SK-N-SH (cell line): ENCODE measurements at regions not wholly inside any gene's neighbourhood (a gene's known extent, or its start where the extent isn't known, plus 50 kb on each side); places are given as distances from the start of the nearest gene placed in this dataset.

ENCODE experiments used
- CTCF ChIA-PET: fragments of 300-600, 350-600 bp; formaldehyde crosslinking; extraction: SDS; loops from one replicate; lab custom pipeline; 2021; lab: Yijun Ruan, JAX
- POLR2A ChIA-PET: fragments of 350-600 bp; sonication (Branson Sonifier 250); formaldehyde crosslinking; extraction: SDS; loops from one replicate; lab custom pipeline; 2020; ENCODE audit warnings: antibody characterized with exemption, inconsistent platforms; lab: Yijun Ruan, JAX
- DNase-seq: peaks from one replicate; pipeline ENCODE4 v3.0.0; 2012
- H2AFZ ChIP-seq: fragments of 200-600 bp; sonication (generic); 2 replicates; pipeline ENCODE4 v1.8.1; 2016; ENCODE audit warnings: antibody characterized with exemption, mild to moderate bottlenecking, low read depth
- H3F3A ChIP-seq: fragments of 200-600 bp; sonication (generic); replicated peaks from 2 replicates; pipeline ENCODE3; 2016; ENCODE audit warnings: antibody characterized with exemption, mild to moderate bottlenecking; ENCODE audit not compliant: insufficient read depth
- H3K27ac ChIP-seq, 2 experiments: fragments of 200-500 bp in 1 of 2; fragments of 200-600 bp in 1 of 2; sonication (Bioruptor generic) in 1 of 2; sonication (generic), shearing (Covaris generic) in 1 of 2; 2 replicates each; pipeline versions ENCODE4 v1.5.1 to v1.6.1; 2014 to 2016; ENCODE audit warnings: low read depth in 2 of 2, inconsistent platforms in 1 of 2, low read length in 1 of 2, mild to moderate bottlenecking in 1 of 2, mixed read lengths in 1 of 2
- H3K27me3 ChIP-seq: fragments of 200-600 bp; sonication (generic), shearing (Covaris generic); 2 replicates; pipeline ENCODE4 v1.6.1; 2016; ENCODE audit warnings: mixed run types; ENCODE audit not compliant: insufficient read depth
- H3K36me3 ChIP-seq, 2 experiments: fragments of 200-500 bp in 1 of 2; fragments of 200-600 bp in 1 of 2; sonication (Bioruptor generic) in 1 of 2; sonication (generic) in 1 of 2; replicated peaks in 1 of 2; 2 replicates each; pipeline versions ENCODE3 to v1.5.1; 2014 to 2016; ENCODE audit warnings: low read length in 1 of 2, mild to moderate bottlenecking in 1 of 2; ENCODE audit not compliant: insufficient read depth in 2 of 2, control insufficient read depth in 1 of 2
- H3K4me1 ChIP-seq, 2 experiments: fragments of 200-500 bp in 1 of 2; fragments of 200-600 bp in 1 of 2; sonication (Bioruptor generic) in 1 of 2; sonication (generic), shearing (Covaris generic) in 1 of 2; 2 replicates each; pipeline versions ENCODE4 v1.5.1 to v1.6.1; 2014 to 2016; ENCODE audit warnings: low read depth in 1 of 2, low read length in 1 of 2, mixed run types in 1 of 2; ENCODE audit not compliant: insufficient read depth in 2 of 2, control insufficient read depth in 1 of 2
- H3K4me2 ChIP-seq: fragments of 200-600 bp; sonication (generic), shearing (Covaris generic); 2 replicates; pipeline ENCODE4 v1.6.1; 2017; ENCODE audit warnings: mixed run types
- H3K4me3 ChIP-seq, 2 experiments: fragments of 200-500 bp in 1 of 2; fragments of 200-600 bp in 1 of 2; sonication (Bioruptor generic) in 1 of 2; sonication (generic), shearing (Covaris generic) in 1 of 2; 2 replicates each; pipeline versions ENCODE4 v1.5.1 to v1.8.1; 2014 to 2016; ENCODE audit warnings: low read depth in 2 of 2, inconsistent platforms in 1 of 2, low read length in 1 of 2, mild to moderate bottlenecking in 1 of 2, mixed read lengths in 1 of 2, moderate library complexity in 1 of 2
- H3K79me2 ChIP-seq: fragments of 200-600 bp; sonication (generic); 2 replicates; pipeline ENCODE4 v1.8.1; 2017; ENCODE audit warnings: mild to moderate bottlenecking; ENCODE audit not compliant: insufficient read depth
- H3K9ac ChIP-seq: fragments of 200-600 bp; sonication (generic); 2 replicates; pipeline ENCODE4 v1.6.1; 2017; ENCODE audit warnings: mixed run types
- H3K9me2 ChIP-seq: fragments of 200-600 bp; sonication (generic); 2 replicates; pipeline ENCODE4 v1.6.1; 2017; ENCODE audit warnings: mixed run types
- H3K9me3 ChIP-seq: fragments of 200-600 bp; sonication (generic); 2 replicates; pipeline ENCODE4 v1.6.1; 2017; ENCODE audit warnings: mixed run types, mild to moderate bottlenecking, moderate library complexity
- H4K20me1 ChIP-seq: fragments of 200-600 bp; sonication (generic); 2 replicates; pipeline ENCODE4 v1.6.1; 2017; ENCODE audit warnings: mild to moderate bottlenecking, mixed run types; ENCODE audit not compliant: insufficient read depth
- CHD2 ChIP-seq: fragments of 150-350 bp; IDR thresholded peaks from 2 replicates; pipeline ENCODE4 v1.6.1; 2018; ENCODE audit warnings: low read length; ENCODE audit not compliant: partially characterized antibody
- ELF1 ChIP-seq: IDR thresholded peaks from 2 replicates; pipeline ENCODE4 v1.4.0; 2012
- EP300 ChIP-seq, 2 experiments: IDR thresholded peaks; 2 replicates each; pipeline versions ENCODE4 v1.4.0 to v1.6.1; 2012; ENCODE audit warnings: borderline replicate concordance in 1 of 2, low read depth in 1 of 2, low read length in 1 of 2
- EZH2phosphoT487 ChIP-seq: fragments of 200-600 bp; sonication (generic); IDR thresholded peaks from 2 replicates; pipeline ENCODE4 v1.6.1; 2017; ENCODE audit warnings: low read depth, mixed run types, mild to moderate bottlenecking, antibody characterized with exemption, moderate library complexity, borderline replicate concordance
- FOXM1 ChIP-seq: IDR thresholded peaks from 2 replicates; pipeline ENCODE4 v1.4.0; 2012; ENCODE audit warnings: low read depth, mild to moderate bottlenecking
- IRF3 ChIP-seq: fragments of 150-350 bp; IDR thresholded peaks from 2 replicates; pipeline ENCODE4 v1.6.1; 2016; ENCODE audit warnings: mild to moderate bottlenecking, low read depth, low read length
- MAX ChIP-seq: IDR thresholded peaks from 2 replicates; pipeline ENCODE4 v1.4.0; 2012; ENCODE audit warnings: low read depth
- MEF2A ChIP-seq: IDR thresholded peaks from 2 replicates; pipeline ENCODE4 v1.4.0; 2012; ENCODE audit warnings: low read depth, borderline replicate concordance
- MXI1 ChIP-seq: IDR thresholded peaks from 2 replicates; pipeline ENCODE4 v1.6.1; 2012; ENCODE audit warnings: mild to moderate bottlenecking, low read depth, low read length, improper control_type of control experiment
- NFIC ChIP-seq: IDR thresholded peaks from 2 replicates; pipeline ENCODE4 v1.4.0; 2012; ENCODE audit warnings: borderline replicate concordance
- NRF1 ChIP-seq: IDR thresholded peaks from 2 replicates; pipeline ENCODE4 v1.6.1; 2012; ENCODE audit warnings: low read depth, mild to moderate bottlenecking, low read length
- PBX3 ChIP-seq: IDR thresholded peaks from 2 replicates; pipeline ENCODE4; 2012
- RCOR1 ChIP-seq: fragments of 150-350 bp; IDR thresholded peaks from 2 replicates; pipeline ENCODE4 v1.6.1; 2017; ENCODE audit warnings: antibody characterized with exemption, low read length
- REST ChIP-seq: IDR thresholded peaks from 2 replicates; pipeline ENCODE4 v1.6.1; 2012; ENCODE audit warnings: mild to moderate bottlenecking, low read depth, low read length, moderate library complexity
- RXRA ChIP-seq: IDR thresholded peaks from 2 replicates; pipeline ENCODE4 v1.4.0; 2012; ENCODE audit warnings: low read depth, mild to moderate bottlenecking, borderline replicate concordance
- SIN3A ChIP-seq: IDR thresholded peaks from 2 replicates; pipeline ENCODE4 v1.6.1; 2012; ENCODE audit warnings: low read depth, mild to moderate bottlenecking, low read length, moderate library complexity, borderline replicate concordance
- TCF12 ChIP-seq: IDR thresholded peaks from 2 replicates; pipeline ENCODE4 v1.4.0; 2012
- USF1 ChIP-seq: IDR thresholded peaks from 2 replicates; pipeline ENCODE4 v1.4.0; 2012; ENCODE audit warnings: low read depth, borderline replicate concordance
- YY1 ChIP-seq: IDR thresholded peaks from 2 replicates; pipeline ENCODE4 v1.4.0; 2012; ENCODE audit warnings: low read depth, mild to moderate bottlenecking
- WGBS: methylation state at CpG from one replicate; pipeline ENCODE4 v1.1.6; 2017; ENCODE audit warnings: low lambda C conversion rate; 5-methylcytosine and 5-hydroxymethylcytosine counted together

GRCh38 chr9:106486685-106487084 lies 376.3 kb upstream of the ZNF462 start:
- no peak overlapping the region for H3K9ac ChIP-seq
- no peaks in the 10 kb centered on the region for H3K79me2 ChIP-seq
- 26% methylated on average over 3 of the region's 5 CpGs for WGBS
- no peaks in the 10 kb centered on the region for H3F3A ChIP-seq
- TF ChIP-seq MAX (no peak), NFIC (no peak), YY1 (no peak), EZH2phosphoT487 (no peak), PBX3 (no peak), EP300 (IDR thresholded peaks at IDR 0.05; ENCODE audit: borderline replicate concordance in 1 of 2, low read depth in 1 of 2, low read length in 1 of 2) (no peak), SIN3A (no peak), FOXM1 (no peak), CHD2 (no peak), IRF3 (no peak), NRF1 (no peak)
- no peak for DNase-seq
- no peaks in the 10 kb centered on the region for H3K9me3 ChIP-seq
- H3K4me1 ChIP-seq: no peaks in the 10 kb centered on the region
- POLR2A ChIA-PET: no interaction called here
- no peaks in the 10 kb centered on the region for H3K36me3 ChIP-seq
- CTCF ChIA-PET: no interaction called here
- no peaks in the 10 kb centered on the region for H3K9me2 ChIP-seq
- no peaks in the 10 kb centered on the region for H4K20me1 ChIP-seq
- H3K27me3 ChIP-seq: no peaks in the 10 kb centered on the region
- H2AFZ ChIP-seq: no peak overlapping the region
- no peak overlapping the region for H3K4me2 ChIP-seq
- no peak overlapping the region for H3K27ac ChIP-seq
- no peak overlapping the region for H3K4me3 ChIP-seq

GRCh38 chr9:106487266-106487665 lies 375.7 kb upstream of the ZNF462 start:
- Histone ChIP-seq H3K79me2 (no peaks in the 10 kb centered on the region), H3F3A (no peaks in the 10 kb centered on the region), H3K9ac (no peak overlapping the region), H3K27me3 (no peaks in the 10 kb centered on the region), H2AFZ (no peak overlapping the region), H3K4me3 (no peak overlapping the region), H3K36me3 (no peaks in the 10 kb centered on the region), H3K27ac (no peak overlapping the region), H3K4me1 (no peaks in the 10 kb centered on the region), H3K9me2 (no peaks in the 10 kb centered on the region), H3K9me3 (no peaks in the 10 kb centered on the region), H4K20me1 (no peaks in the 10 kb centered on the region), H3K4me2 (no peak overlapping the region)
- peak; percentile 17 for DNase-seq
- CTCF ChIA-PET: no interaction called here
- WGBS: 33% methylated on average over 3 of the region's 3 CpGs
- POLR2A ChIA-PET: no interaction called here
- TF ChIP-seq NFIC (no peak), RXRA (no peak), RCOR1 (no peak), YY1 (no peak), CHD2 (no peak), MXI1 (no peak), USF1 (no peak), MEF2A (no peak), ELF1 (no peak), EP300 (IDR thresholded peaks at IDR 0.05; ENCODE audit: borderline replicate concordance in 1 of 2, low read depth in 1 of 2, low read length in 1 of 2) (no peak), REST (no peak), TCF12 (no peak), EZH2phosphoT487 (no peak)
